Ishikawa (cell line): ENCODE measurements at regions not wholly inside any gene's neighbourhood (a gene's known extent, or its start where the extent isn't known, plus 50 kb on each side); places are given as distances from the start of the nearest gene placed in this dataset.

Experiments
- CREB1 ChIP-seq: IDR thresholded peaks from 2 replicates; pipeline ENCODE4 v1.6.1; 2012; ENCODE audit warnings: low read depth
- EP300 ChIP-seq: IDR thresholded peaks from 2 replicates; pipeline ENCODE4 v1.6.1; 2012; ENCODE audit warnings: borderline replicate concordance
- FOXM1 ChIP-seq: IDR thresholded peaks from 2 replicates; pipeline ENCODE4 v1.6.1; 2012; ENCODE audit warnings: low read depth, borderline replicate concordance
- RAD21 ChIP-seq: IDR thresholded peaks from 2 replicates; pipeline ENCODE4 v1.6.1; 2012; ENCODE audit warnings: low read depth
- TAF1 ChIP-seq: IDR thresholded peaks from 2 replicates; pipeline ENCODE4 v1.6.1; 2012; ENCODE audit warnings: low read depth, mild to moderate bottlenecking
- TCF12 ChIP-seq: IDR thresholded peaks from 2 replicates; pipeline ENCODE4 v1.6.1; 2012; ENCODE audit warnings: low read depth
- YY1 ChIP-seq: IDR thresholded peaks from 2 replicates; pipeline ENCODE4 v1.6.1; 2012; ENCODE audit warnings: low read depth
- TF ChIP-seq, protein P1 (sequence below): IDR thresholded peaks from 2 replicates; pipeline ENCODE4 v1.6.1; 2012; ENCODE audit warnings: low read depth, mild to moderate bottlenecking
- TF ChIP-seq, protein P2 (sequence below): IDR thresholded peaks from 2 replicates; pipeline ENCODE4 v1.6.1; 2012

DNA sequence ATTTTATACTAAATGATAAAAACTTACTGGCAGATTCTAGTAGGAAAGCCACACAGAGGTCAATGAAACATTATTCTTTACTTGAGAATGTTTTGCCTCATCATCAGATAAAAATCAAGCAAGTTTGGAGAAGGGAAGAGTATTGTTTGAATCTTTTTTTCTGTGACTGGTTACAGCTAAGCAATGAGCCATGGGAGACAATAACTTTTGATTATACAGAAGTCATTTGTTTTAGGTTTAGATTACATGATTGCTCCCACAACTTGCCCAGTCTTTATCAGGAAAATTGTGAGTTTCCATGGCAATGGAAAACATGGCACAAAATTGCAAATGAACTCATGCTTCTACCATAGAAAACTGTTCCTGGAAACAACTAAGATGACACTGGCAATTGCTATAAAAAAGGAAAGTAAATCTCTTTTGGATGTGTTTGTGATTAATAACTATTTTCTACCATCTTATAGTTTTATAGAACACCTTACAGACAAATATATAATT lies 476.8 kb downstream of the MBD2 start:
- no peak for TF ChIP-seq EP300
- no peak for TF ChIP-seq FOXM1
- TF ChIP-seq TCF12: no peak
- TF ChIP-seq TAF1: no peak
- TF ChIP-seq, protein P1, sequence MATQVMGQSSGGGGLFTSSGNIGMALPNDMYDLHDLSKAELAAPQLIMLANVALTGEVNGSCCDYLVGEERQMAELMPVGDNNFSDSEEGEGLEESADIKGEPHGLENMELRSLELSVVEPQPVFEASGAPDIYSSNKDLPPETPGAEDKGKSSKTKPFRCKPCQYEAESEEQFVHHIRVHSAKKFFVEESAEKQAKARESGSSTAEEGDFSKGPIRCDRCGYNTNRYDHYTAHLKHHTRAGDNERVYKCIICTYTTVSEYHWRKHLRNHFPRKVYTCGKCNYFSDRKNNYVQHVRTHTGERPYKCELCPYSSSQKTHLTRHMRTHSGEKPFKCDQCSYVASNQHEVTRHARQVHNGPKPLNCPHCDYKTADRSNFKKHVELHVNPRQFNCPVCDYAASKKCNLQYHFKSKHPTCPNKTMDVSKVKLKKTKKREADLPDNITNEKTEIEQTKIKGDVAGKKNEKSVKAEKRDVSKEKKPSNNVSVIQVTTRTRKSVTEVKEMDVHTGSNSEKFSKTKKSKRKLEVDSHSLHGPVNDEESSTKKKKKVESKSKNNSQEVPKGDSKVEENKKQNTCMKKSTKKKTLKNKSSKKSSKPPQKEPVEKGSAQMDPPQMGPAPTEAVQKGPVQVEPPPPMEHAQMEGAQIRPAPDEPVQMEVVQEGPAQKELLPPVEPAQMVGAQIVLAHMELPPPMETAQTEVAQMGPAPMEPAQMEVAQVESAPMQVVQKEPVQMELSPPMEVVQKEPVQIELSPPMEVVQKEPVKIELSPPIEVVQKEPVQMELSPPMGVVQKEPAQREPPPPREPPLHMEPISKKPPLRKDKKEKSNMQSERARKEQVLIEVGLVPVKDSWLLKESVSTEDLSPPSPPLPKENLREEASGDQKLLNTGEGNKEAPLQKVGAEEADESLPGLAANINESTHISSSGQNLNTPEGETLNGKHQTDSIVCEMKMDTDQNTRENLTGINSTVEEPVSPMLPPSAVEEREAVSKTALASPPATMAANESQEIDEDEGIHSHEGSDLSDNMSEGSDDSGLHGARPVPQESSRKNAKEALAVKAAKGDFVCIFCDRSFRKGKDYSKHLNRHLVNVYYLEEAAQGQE: no peak
- no peak for TF ChIP-seq RAD21
- TF ChIP-seq, protein P2, sequence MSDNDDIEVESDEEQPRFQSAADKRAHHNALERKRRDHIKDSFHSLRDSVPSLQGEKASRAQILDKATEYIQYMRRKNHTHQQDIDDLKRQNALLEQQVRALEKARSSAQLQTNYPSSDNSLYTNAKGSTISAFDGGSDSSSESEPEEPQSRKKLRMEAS: no peak
- no peak for TF ChIP-seq YY1
- TF ChIP-seq CREB1: no peak
